NCI-H345 treated with DMSO at 0.1 percent for 48 hours (cell line): ENCODE measurements at regions not wholly inside any gene's neighbourhood (a gene's known extent, or its start where the extent isn't known, plus 50 kb on each side); places are given as distances from the start of the nearest gene placed in this dataset.

Experiments
- DNase-seq: peaks from one replicate; lab custom pipeline; 2025; ENCODE audit not compliant: unreplicated experiment; lab: John Stamatoyannopoulos, UW

DNA sequence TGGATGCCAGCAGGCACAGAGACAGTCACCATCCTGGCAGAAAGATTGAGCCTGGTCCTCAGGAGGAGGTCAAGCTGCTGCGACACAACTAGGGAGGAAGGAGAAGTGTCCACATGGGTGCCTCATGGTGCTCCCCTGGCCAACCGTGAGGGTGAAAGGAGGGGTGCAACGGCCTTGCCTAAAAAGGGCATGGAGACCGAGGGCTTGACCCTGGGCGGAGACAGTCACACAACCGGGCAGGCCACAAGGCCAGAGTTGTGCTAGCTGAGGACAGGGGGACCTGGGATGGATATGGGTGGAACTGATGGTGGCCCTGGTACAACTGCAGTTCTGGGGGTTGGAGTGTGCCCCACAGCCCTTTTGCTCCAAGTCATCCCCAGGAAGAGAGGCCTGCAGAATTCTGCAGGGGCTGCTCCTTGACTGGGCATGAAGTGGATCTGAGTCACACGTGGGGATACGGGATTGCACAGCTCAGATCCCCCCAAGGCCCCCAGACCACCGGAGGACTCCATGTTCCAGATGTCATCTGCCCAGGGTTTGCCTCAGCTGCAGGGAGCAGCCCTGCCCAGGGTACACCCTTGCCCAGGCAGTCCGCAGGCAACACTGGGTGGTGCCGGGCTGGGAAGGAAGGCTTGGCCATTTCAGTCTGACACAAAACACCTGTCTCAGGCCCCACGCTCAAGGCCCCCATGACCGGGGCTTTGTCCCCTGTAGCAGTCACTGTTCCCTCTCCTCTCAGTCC, 602.3 kb upstream of the MGMT start:
- no peak for DNase-seq

DNA sequence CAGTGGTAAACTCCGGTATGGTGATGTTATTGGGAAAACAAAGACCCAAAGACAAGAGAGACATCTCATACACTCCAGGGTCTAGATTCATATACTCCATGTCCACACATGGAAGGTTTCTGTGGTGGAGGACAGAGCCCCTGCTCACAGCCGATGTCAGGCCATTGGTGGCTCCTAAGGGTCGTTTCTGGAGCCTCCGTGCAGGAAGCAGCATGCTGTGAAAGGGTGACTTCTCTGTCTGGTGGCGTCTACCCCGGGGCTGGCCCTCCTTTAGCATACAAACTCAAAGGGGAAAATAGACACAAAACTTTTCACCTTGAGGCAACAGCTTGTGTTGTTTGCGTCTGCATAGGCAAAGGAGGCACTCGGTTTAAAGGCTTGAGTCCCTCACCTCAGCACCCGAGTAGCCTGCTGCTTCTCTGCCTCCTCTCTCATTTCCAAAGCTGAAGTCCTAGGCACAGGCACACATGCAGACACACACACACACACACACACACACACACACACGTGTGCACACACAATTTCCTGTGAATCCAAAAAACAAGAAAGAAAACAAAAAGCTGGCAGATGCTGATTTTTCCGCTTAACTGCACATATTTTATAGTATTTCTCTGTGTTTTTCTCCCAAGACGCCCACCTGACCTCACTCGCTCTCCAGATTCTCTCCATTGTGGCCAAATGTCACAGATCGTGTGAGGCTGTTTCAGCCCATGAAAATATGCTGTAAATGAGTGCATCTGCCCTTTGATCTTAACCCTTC, 601.4 kb upstream of the MGMT start:
- no peak for DNase-seq

DNA sequence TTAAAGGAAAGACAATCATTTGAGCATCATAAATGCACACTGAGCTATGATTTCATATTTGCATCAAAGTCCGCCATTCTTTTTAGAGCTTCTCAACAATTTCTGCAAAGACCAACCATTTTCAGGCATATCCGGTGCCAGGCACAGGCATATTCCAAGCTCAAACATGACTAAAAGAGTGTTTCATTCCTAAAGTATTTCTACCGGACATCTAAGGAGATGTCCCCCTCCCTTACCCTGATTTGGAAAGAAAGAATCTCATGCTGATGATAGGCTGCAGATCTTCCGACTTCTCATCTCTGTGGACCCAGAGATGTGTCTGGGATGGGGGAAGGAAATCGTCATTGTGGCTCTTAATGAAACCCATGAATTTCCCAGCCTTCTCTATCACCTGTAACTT, 600.5 kb upstream of the MGMT start:
- DNase-seq, result no peak

DNA sequence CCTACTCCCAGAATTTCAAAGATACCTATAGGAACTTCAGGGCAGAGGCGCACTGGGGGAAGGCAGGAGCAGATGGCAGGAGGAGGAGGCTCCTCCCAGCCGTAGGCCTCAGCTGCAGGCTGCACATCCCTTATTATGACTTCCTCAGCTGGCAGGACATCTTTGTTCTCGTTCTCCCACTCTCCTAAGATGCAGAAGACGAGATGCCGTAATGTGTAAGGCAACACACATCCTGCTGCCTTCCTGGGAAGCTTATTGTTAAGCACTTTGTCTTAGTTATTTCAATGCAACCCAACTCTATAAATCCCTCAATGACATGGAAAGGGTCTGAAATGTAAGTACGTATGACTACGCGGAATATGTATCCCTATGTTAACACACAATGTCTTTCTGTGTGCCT, 599.8 kb upstream of the MGMT start:
- DNase-seq, result no peak

DNA sequence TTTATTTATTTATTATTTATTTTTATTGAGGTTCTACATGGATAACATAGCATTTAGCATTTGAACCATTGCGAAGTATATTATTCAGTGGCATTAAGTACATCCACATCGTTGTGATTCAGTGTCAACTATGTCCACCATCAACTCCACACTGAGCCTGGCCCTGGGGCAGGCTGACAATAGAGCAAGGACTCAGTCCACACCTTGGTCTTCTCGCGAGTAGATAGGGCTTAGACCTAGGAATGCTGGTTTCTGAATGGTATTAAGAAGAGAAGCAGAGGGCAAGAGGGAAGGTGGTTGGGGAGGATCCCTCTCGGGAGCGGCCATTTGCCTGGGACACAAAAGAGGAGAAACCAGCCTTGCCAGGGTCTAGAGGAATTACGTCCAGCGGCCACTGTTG, 599.2 kb upstream of the MGMT start:
- DNase-seq, result no peak

DNA sequence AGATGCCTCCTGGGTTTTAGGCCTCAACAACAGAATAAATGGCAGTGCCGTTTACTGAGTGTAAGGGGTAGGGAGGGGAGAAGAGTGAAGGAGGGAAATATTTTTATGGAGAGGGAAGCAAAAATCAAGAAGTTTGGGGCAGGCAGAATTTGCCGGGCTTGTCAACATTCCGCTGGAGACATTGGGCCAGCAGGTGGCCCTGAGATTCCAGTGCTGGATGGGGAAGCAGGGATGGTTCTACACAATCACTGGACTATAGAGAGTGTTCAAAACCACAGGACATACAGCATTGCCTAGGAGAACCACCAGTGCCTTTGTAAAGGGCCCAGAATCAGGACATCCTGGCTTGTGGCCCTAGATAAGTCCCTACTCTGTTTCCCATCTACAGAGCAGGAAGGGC, 598.6 kb upstream of the MGMT start:
- no peak for DNase-seq

DNA sequence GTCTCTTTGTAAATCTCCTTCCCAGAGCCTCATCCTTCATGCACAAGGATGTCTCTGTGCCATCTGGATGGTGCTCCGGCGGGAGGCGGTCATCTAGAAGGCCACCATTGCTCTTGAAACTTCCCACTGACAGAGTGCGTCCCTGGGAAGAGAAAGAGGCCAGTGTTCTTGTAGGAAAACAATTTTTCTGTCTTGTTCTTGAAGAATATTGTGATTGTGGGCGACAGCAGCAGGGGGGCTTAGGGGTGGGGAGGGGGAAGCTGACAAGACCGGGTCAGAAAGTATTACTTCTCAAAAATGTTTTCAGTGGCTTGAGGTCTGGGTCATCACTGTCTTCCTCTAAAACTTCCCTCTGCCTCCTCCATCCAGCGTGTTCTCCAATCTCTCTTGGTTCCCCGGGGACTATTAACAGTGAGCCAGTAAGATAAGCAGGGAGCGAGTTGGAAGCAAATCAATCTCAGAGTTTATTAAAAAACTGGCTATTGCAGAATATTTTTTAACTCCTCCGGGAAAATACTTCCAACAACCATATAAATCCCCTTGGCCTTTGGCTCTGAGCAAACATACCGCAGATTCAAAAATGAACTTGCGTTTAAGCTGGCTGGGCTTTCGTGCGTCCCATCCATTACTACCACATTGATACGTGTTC, 597.8 kb upstream of the MGMT start:
- no peak for DNase-seq

DNA sequence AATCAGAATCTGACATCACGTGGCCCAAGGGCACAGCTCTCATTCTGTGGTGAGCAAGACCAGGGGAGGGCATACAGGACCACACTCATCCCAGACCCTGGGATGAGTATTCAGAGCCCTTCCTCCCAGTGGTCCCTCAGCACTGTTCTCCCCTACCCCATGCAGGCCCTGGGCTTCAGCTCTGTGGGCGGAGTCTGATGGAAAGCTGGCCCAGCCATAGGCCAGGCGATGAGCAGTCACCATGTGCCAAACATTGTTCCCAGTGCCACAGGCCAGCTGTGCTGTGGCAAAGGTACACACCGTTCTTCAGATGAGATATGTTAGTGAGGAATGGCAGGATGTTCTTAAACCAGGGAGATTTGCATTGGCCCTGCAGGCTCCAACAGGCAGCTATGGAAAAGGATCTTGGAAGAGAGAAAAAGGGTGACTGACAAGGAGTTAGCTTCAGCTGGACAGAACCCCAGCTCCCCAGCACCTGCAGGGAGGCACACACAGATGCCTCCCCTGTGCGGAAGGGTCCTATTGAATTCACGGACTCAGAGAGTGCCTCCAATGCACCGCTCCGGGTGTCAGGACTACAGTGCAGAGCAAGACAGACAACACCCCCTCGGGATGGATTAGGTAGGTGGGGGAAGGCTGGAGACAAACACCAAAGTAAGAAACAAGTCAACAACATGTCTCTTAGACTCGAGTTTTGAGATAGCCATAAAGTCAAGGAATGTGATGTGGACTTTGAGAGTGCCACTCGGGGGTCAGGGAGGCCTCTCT, 596.0 kb upstream of the MGMT start:
- no peak for DNase-seq

DNA sequence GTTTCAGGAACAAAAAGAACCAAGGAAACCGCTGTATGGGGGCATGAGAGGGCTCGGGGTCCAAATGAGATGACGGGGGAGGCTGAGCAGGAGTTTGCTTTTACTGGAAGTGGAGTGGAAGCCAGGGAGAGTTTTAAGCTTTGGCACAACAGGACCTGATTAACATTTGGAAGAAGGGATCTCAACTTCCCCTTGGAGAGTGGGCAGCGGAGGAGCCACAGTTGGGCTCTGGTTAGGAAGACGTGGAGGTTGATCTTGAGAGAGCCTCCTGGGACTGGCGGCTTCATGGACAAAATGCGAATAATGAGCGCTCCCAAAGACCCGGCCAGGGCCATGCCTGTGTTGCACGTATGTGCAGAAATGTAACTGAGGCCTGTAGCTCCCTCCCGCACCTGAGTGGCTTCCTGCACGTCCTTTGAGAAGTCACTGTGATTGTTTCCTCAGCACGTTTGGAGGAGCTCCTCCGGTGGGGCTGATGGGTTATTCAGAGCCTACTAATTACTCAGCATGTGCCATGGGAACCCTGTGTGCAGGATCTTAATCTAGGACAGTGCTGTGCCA, 595.3 kb upstream of the MGMT start:
- DNase-seq, result no peak

DNA sequence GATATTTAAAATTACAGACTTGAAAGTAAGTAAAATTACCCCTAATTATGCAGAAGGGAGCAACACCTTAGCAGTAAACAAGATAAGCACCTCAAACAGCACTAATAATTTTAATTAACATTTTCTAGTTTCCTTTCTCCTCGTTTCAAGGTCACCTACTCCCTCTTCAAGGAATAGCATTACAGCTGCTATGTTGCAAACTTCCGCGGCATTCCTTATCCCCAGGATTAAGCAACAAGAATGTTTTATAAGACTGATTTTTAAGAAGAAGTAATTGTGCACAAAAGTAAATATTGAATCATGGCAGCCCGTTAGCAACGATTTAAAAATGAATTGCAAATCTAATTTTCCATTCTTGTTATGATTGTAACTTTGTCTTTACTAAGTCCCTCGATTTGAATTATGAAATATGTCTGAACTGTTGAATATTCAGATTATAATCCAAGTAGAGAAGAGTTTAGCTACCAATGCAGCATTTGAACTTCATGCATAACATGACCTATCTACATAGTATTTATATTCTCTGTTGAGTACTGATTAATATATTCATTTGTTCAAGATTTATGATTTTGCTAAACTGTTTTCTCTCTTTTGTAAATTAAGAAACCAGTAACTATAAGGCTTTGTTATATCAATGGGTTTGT, 593.5 kb upstream of the MGMT start:
- no peak for DNase-seq

DNA sequence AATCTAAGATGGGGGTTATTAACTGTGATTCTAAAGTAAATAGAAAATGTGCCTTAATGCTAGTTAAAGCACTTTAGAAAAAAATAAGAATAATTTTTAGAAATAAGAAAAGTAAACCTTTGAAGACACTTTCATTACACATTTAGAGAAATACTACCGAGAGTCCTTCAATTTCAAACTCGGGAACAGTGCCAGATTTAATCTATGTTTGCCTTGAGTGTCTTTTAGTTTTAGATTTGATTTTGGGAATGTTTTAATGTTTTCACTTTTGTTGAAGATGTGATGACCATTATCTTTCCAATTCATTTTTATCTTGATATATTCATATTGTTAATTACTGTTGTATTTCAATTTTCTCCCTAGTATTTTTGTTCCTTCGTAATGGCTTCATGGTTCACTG, 592.7 kb upstream of the MGMT start:
- DNase-seq, result no peak

DNA sequence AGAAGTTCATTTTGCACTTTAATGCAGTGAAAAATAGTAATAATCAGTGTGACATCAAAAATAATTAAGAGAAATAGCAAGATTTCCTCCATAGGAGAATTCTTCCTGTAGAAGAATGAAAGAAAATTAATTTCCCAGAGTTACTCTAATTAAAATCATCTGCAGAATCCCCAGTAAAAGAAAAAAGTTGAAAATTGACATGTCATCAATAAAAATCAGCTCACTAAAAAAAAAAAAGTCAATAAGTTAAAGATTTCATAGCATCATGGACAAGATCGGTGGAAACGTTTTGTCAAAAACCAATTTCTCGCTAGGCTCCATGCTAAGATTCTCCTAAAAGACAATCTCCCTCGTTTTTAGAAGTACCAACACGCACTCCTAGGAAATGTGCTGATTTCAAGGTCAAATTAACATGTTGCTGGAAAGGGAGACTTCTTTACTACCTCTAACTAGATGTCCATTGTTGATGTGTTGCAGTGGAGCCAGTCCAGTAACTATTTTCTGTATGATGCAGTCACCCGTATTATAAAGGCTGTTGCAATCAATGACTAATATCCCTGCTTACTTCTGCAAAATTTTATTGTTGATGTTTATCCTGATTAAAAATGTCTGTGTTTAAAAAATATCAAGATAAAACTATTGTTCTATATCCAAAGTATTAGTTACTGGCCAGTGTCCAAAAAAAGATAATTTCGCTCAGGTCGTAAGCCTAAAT, 591.9 kb upstream of the MGMT start:
- no peak for DNase-seq

DNA sequence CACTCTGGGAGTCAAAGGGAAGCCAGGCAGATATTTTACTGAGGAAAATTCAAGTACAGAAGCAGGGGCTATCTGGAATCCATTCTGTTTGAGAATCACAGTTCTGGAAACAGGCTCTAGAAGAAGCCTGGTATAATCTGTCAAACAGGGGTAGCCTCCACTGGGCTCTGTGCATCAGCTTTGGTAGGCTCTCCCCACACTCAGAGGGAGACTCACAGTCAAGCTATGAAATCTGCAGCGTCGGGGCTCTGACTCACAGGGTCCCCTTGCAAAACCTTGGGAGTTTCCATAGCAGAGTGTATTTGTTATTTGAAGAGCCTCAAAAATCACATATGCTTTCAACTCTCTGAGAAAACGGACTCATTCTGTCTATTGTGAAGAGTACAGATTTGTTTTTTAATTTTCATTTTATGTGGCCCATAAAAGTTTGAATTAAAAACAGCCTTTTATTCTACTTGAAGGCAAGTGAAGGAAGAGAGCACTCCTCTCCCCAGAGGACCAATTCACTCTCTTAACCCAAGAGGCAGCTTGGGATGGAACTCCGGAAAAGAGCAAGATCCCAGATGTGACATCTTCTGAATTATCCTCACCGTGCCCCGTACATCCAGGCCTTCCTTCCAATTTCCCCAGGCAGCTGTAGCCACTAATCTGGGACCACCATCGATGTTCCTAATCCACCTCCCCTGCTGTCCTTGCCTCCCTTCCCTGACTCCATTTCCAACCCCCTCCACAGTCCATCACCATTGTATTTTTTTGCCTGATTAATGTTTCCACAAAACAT, 590.9 kb upstream of the MGMT start:
- DNase-seq, result no peak

DNA sequence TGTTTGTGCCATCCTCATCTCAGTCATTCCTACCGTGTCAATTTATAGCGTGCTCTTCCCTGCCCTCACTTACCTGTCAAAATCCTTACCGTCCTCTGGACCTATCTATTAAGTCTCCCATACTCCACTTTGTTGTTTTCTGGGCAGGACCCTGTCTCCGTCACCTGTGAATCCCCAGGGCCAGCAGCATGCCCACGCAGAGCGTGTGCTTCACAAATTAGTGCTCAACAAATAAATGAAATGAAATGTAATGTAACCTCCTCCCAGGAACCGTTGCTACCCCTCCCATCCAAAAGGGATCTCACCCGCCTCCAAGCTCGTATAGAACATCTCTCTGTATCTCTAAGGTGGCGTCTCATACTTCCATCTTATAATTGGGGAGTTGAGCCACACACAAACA, 589.9 kb upstream of the MGMT start:
- DNase-seq, result no peak

DNA sequence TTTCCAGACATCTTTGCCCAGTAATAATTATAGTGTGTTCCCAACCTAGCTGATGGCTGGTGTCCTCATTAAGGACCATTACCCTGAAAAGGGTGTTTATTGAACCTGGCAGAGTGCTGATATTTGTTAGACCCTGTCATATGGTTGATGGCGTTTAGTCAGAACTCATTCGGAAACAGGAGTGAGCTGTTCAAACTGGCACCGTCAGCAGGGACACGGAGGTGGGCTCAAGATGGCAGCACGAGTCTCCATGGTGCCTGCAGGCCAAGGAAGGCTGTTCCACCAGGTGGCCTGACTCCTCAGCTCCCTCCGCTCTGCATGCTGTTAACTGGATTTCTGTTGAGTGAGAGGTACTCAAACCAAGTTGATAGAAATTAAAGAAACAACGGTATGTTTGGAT, 589.1 kb upstream of the MGMT start:
- DNase-seq, result no peak

DNA sequence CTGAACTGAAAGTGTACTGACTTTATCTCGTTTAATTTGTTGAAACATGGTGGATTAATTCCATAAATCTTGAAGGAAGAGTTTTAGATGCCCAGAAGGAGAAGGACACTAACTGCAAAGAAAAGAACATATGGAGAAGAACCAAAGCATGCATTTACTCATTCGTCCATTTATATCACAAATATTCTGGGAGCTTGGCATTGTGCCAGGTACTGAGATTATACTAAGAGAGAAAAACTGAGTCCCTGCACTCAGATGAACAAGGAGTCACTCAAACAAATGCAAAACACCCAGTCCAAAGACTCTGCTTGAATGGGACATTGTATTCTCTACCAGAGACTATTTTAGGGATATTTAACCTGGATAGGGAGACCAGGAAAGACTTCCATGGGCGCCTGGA, 588.0 kb upstream of the MGMT start:
- no peak for DNase-seq

DNA sequence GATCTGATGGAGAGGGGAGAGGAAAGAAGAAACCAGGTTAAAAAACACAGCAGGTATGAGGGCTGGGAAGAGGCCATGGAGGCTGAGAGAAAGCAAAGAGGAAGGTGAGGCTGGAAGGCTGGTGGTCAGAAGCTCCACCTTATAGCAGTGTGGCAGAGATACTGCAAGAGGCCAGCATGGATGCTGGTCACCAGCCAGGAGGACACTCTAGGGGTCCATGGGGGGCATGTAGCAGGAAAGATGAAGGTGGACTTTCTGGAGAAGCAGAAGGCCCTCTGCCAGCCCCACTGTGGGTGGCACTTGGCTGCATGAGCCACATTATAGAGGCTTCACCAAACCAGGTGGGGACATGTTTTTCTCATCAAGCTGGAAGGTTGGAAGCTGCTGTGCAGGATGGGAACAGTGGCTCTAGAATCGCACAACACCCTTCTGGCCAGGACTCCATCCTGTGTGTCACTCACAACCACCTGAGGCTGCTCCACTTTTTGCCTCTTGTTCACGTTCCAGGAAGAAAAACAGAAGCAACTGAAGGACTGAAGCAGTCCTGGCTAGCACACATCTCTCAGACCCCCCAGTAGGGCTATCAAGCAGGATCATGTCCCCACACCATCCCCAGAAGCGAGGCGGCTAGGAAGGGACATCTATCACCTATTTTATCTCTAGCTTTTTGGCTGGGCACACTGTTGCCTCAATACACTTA, 587.5 kb upstream of the MGMT start:
- no peak for DNase-seq

DNA sequence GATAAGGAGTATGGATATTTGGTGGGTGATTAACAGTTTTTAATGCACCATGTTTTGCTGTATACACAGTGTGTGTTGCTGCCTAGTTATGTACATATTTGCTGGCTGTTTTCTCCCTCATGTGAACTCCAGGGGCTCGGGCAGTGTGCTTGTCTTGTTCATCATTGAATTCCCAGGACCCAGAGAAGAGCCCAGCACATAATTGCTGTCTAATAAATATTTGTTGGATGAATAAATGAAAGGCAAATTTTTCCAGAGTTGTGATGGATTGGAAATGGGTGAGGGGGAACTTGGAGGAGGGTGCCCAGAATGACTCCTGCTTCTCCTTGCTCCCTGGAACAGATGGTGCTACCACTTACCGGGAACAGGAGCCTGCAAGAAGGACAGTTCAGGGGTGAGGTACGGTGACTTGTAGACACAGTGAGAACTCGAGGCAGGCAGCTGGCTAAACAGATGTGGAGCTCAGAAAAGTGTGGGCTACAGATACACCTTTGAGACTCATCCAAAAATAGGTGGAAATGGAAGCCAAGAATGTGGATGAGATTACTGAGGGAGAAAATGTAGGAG, 586.8 kb upstream of the MGMT start:
- no peak for DNase-seq
